ENCODE measurements at regions not wholly inside any gene's neighbourhood (a gene's known extent, or its start where the extent isn't known, plus 50 kb on each side); places are given as distances from the start of the nearest gene placed in this dataset.

GRCh38 chr22:23389271-23390071 lies 190.6 kb downstream of the IGLL1 start:
- intact Hi-C loops (cut with DNase I) = no loop called here
- no peak for ATAC-seq

GRCh38 chr22:23388517-23388890 lies 191.6 kb downstream of the IGLL1 start:
- DNase-seq = no peak
- intact Hi-C loops (cut with DNase I) = no loop called here
- H3K36me3 ChIP-seq = no peaks in the 10 kb centered on the region
- peaks cover 7% of the 10 kb centered on the region for H3K27me3 ChIP-seq (ENCODE audit: low read depth)
- H3K4me1 ChIP-seq = peaks cover 19% of the 10 kb centered on the region
- no peak for ATAC-seq
- no peak overlapping the region for H3K4me3 ChIP-seq
- no peak for TF ChIP-seq CTCF (IDR thresholded peaks at IDR 0.05)
- no peak overlapping the region for H3K27ac ChIP-seq
- H3K9me3 ChIP-seq = no peaks in the 10 kb centered on the region

More at GRCh38 chr22:23389271-23390071, 190.6 kb downstream of the IGLL1 start:
- no peak overlapping the region for H3K4me3 ChIP-seq
- no peaks in the 10 kb centered on the region for H3K36me3 ChIP-seq
- no peak overlapping the region for H3K27ac ChIP-seq
- DNase-seq = no peak
- H3K9me3 ChIP-seq = no peaks in the 10 kb centered on the region
- H3K4me1 ChIP-seq = peaks cover 10% of the 10 kb centered on the region
- H3K27me3 ChIP-seq (ENCODE audit: low read depth) = peaks cover 7% of the 10 kb centered on the region
- no peak for TF ChIP-seq CTCF (IDR thresholded peaks at IDR 0.05)

GRCh38 chr22:23387827-23388516 lies 192.1 kb downstream of the IGLL1 start:
- intact Hi-C loops (cut with DNase I) = no loop called here
- Histone ChIP-seq H3K4me3 (no peak overlapping the region), H3K27me3 (ENCODE audit: low read depth) (peaks cover 7% of the 10 kb centered on the region), H3K36me3 (no peaks in the 10 kb centered on the region), H3K27ac (peak overlapping the region; percentile 46), H3K4me1 (peaks cover 19% of the 10 kb centered on the region), H3K9me3 (no peaks in the 10 kb centered on the region)
- no peak for DNase-seq
- no peak for TF ChIP-seq CTCF (IDR thresholded peaks at IDR 0.05)
- ATAC-seq = no peak

GRCh38 chr22:23386822-23387580 lies 193.1 kb downstream of the IGLL1 start:
- H3K4me3 ChIP-seq = no peak overlapping the region
- no peaks in the 10 kb centered on the region for H3K9me3 ChIP-seq
- H3K36me3 ChIP-seq = no peaks in the 10 kb centered on the region
- intact Hi-C loops (cut with DNase I) = no loop called here
- no peak for TF ChIP-seq CTCF (IDR thresholded peaks at IDR 0.05)
- ATAC-seq (peak in 1 of 2 donors; percentile 3), DNase-seq (no peak)
- H3K27me3 ChIP-seq (ENCODE audit: low read depth) = peaks cover 7% of the 10 kb centered on the region
- H3K27ac ChIP-seq = peak overlapping the region; percentile 46
- peaks cover 19% of the 10 kb centered on the region for H3K4me1 ChIP-seq

Data from lower lobe of right lung (tissue), 2 donors.